ENCODE measurements at regions not wholly inside any gene's neighbourhood (a gene's known extent, or its start where the extent isn't known, plus 50 kb on each side); places are given as distances from the start of the nearest gene placed in this dataset.

- no peak for TF ChIP-seq ZNF10 (tag by site-specific recombination; IDR thresholded peaks at IDR 0.05)
- no peak for TF ChIP-seq CTCF (tag by site-specific recombination; IDR thresholded peaks at IDR 0.05)
- no peak for TF ChIP-seq ZNF488 (tag by site-specific recombination; IDR thresholded peaks at IDR 0.05)
- TF ChIP-seq ZNF274 (IDR thresholded peaks at IDR 0.05; ENCODE audit: low read length) = no peak
- no peak for TF ChIP-seq ZNF274 (tag by site-specific recombination; IDR thresholded peaks at IDR 0.05; ENCODE audit: borderline replicate concordance)
- no peak for TF ChIP-seq REST (tag by site-specific recombination; IDR thresholded peaks at IDR 0.05)
- no peak for TF ChIP-seq ZNF426 (tag by site-specific recombination; IDR thresholded peaks at IDR 0.05)
- TF ChIP-seq ZNF23 (tag by site-specific recombination; IDR thresholded peaks at IDR 0.05; ENCODE audit: borderline replicate concordance) = no peak
- TF ChIP-seq PBX3 (CRISPR knock-in tag; IDR thresholded peaks at IDR 0.05) = no peak
- no peak for TF ChIP-seq ZNF133 (tag by site-specific recombination; IDR thresholded peaks at IDR 0.05)
- no peak for TF ChIP-seq YY1 (tag by site-specific recombination; IDR thresholded peaks at IDR 0.05)
- TF ChIP-seq SETDB1 (IDR thresholded peaks at IDR 0.05; ENCODE audit: insufficient read length, low read length) = no peak
Measured at GRCh38 chr4:158444621-158445020, 77.1 kb upstream of the RXFP1 start.
